ENCODE measurements at regions not wholly inside any gene's neighbourhood (a gene's known extent, or its start where the extent isn't known, plus 50 kb on each side); places are given as distances from the start of the nearest gene placed in this dataset.
"Not testable (repeated sequence)": the region's sequence is repeated elsewhere in the genome, so short reads cannot be mapped to it uniquely, and the experiment has no call there.

- Mint-ChIP-seq H3K27me3 (ENCODE audit: insufficient read depth, low read depth) (no peaks in the 10 kb centered on the region), H3K27ac (no peak overlapping the region), H3K4me1 (no peaks in the 10 kb centered on the region), H3K9me3 (peaks cover 4% of the 10 kb centered on the region), H3K36me3 (no peaks in the 10 kb centered on the region), H3K4me3 (no peak overlapping the region)
- no peak overlapping the region for H3K4me3 ChIP-seq
- no peaks in the 10 kb centered on the region for H3F3A ChIP-seq (ENCODE audit: low read depth)
- no peaks in the 10 kb centered on the region for H3K79me2 ChIP-seq (ENCODE audit: low read depth)
- no peak overlapping the region for H3K9ac ChIP-seq
- no peaks in the 10 kb centered on the region for H4K20me1 ChIP-seq (ENCODE audit: low read depth)
- H2AFZ ChIP-seq (replicated peaks), result no peak overlapping the region
- H3K4me1 ChIP-seq, result no peaks in the 10 kb centered on the region
- no peak overlapping the region for H3K4me2 ChIP-seq
- H3K9me3 ChIP-seq (ENCODE audit: low read depth), result peaks cover 25% of the 10 kb centered on the region
- H3K27me3 ChIP-seq, result no peaks in the 10 kb centered on the region
- no peak overlapping the region for H3K27ac ChIP-seq
- no peaks in the 10 kb centered on the region for H3K36me3 ChIP-seq
- DNase-seq (ENCODE audit: low spot score), result no peak
- TF ChIP-seq EZH2phosphoT487 (IDR thresholded peaks at IDR 0.05), result no peak
- no peak for TF ChIP-seq CTCF (IDR thresholded peaks at IDR 0.05)
- TF ChIP-seq EZH2 (IDR thresholded peaks at IDR 0.05), result no peak
Observed at GRCh38 chrX:81957318-81957717, 755.4 kb downstream of the SH3BGRL start.

- Mint-ChIP-seq H3K9me3 (peaks cover 4% of the 10 kb centered on the region), H3K27ac (no peak overlapping the region), H3K4me1 (no peaks in the 10 kb centered on the region), H3K4me3 (no peak overlapping the region), H3K36me3 (no peaks in the 10 kb centered on the region), H3K27me3 (ENCODE audit: insufficient read depth, low read depth) (no peaks in the 10 kb centered on the region)
- H3K27me3 ChIP-seq, result no peaks in the 10 kb centered on the region
- peaks cover 21% of the 10 kb centered on the region for H3K9me3 ChIP-seq (ENCODE audit: low read depth)
- no peaks in the 10 kb centered on the region for H4K20me1 ChIP-seq (ENCODE audit: low read depth)
- no peak overlapping the region for H3K4me2 ChIP-seq
- no peaks in the 10 kb centered on the region for H3K79me2 ChIP-seq (ENCODE audit: low read depth)
- H2AFZ ChIP-seq (replicated peaks), result no peak overlapping the region
- peak; percentile 26 for DNase-seq (ENCODE audit: low spot score)
- no peaks in the 10 kb centered on the region for H3F3A ChIP-seq (ENCODE audit: low read depth)
- H3K4me1 ChIP-seq, result no peaks in the 10 kb centered on the region
- no peak overlapping the region for H3K9ac ChIP-seq
- H3K27ac ChIP-seq, result no peak overlapping the region
- TF ChIP-seq EZH2 (IDR thresholded peaks at IDR 0.05) (no peak), CTCF (IDR thresholded peaks at IDR 0.05) (peak; percentile 56)
- no peaks in the 10 kb centered on the region for H3K36me3 ChIP-seq
- no peak overlapping the region for H3K4me3 ChIP-seq
Observed at GRCh38 chrX:81957900-81958545, 756.1 kb downstream of the SH3BGRL start.

GRCh38 chrX:81959964-81960363 lies 758.1 kb downstream of the SH3BGRL start:
- no peaks in the 10 kb centered on the region for H3K27me3 ChIP-seq
- H3K9ac ChIP-seq, result no peak overlapping the region
- no peaks in the 10 kb centered on the region for H3K36me3 Mint-ChIP-seq
- H3K4me3 Mint-ChIP-seq, result no peak overlapping the region
- TF ChIP-seq EZH2phosphoT487 (IDR thresholded peaks at IDR 0.05), result no peak
- no peak for TF ChIP-seq CTCF (IDR thresholded peaks at IDR 0.05)
- no peak for TF ChIP-seq EZH2 (IDR thresholded peaks at IDR 0.05)
- no peak overlapping the region for H3K27ac ChIP-seq
- H3F3A ChIP-seq (ENCODE audit: low read depth), result no peaks in the 10 kb centered on the region
- H3K4me1 Mint-ChIP-seq, result no peaks in the 10 kb centered on the region
- H3K4me1 ChIP-seq, result no peaks in the 10 kb centered on the region
- no peaks in the 10 kb centered on the region for H3K9me3 Mint-ChIP-seq
- H4K20me1 ChIP-seq (ENCODE audit: low read depth), result no peaks in the 10 kb centered on the region
- H3K4me3 ChIP-seq, result no peak overlapping the region
- no peak for DNase-seq (ENCODE audit: low spot score)
- no peaks in the 10 kb centered on the region for H3K36me3 ChIP-seq
- no peaks in the 10 kb centered on the region for H3K79me2 ChIP-seq (ENCODE audit: low read depth)
- no peak overlapping the region for H3K4me2 ChIP-seq
- no peak overlapping the region for H3K27ac Mint-ChIP-seq
- peaks cover 8% of the 10 kb centered on the region for H3K9me3 ChIP-seq (ENCODE audit: low read depth)
- H2AFZ ChIP-seq (replicated peaks), result no peak overlapping the region
- no peaks in the 10 kb centered on the region for H3K27me3 Mint-ChIP-seq (ENCODE audit: insufficient read depth, low read depth)

- not testable (repeated sequence) for H3K27me3 ChIP-seq; H3K4me3 Mint-ChIP-seq; H3K4me1 ChIP-seq; H3K36me3 ChIP-seq; DNase-seq (ENCODE audit: low spot score); H3K4me3 ChIP-seq; H3K9me3 Mint-ChIP-seq; H3K79me2 ChIP-seq (ENCODE audit: low read depth); H3K9ac ChIP-seq; H3K4me2 ChIP-seq; H3K27ac ChIP-seq; H3K36me3 Mint-ChIP-seq; H3K4me1 Mint-ChIP-seq; H4K20me1 ChIP-seq (ENCODE audit: low read depth); H3K27me3 Mint-ChIP-seq (ENCODE audit: insufficient read depth, low read depth); H3F3A ChIP-seq (ENCODE audit: low read depth); H2AFZ ChIP-seq (replicated peaks); H3K27ac Mint-ChIP-seq
- peaks cover 26% of the 10 kb centered on the region for H3K9me3 ChIP-seq (ENCODE audit: low read depth)
Observed at GRCh38 chrX:81974413-81974812, 772.5 kb downstream of the SH3BGRL start.

Data from neural progenitor cell (in vitro differentiated cells).